COLO668 (cell line): ENCODE measurements at regions not wholly inside any gene's neighbourhood (a gene's known extent, or its start where the extent isn't known, plus 50 kb on each side); places are given as distances from the start of the nearest gene placed in this dataset.
"Not testable (repeated sequence)": the region's sequence is repeated elsewhere in the genome, so short reads cannot be mapped to it uniquely, and the experiment has no call there.

Experiments
- DNase-seq: peaks from one replicate; lab custom pipeline; 2025; ENCODE audit not compliant: unreplicated experiment; lab: John Stamatoyannopoulos, UW

GRCh38 chr6:82507112-82507511 is 143.5 kb downstream of the TPBG start:
- no peak for DNase-seq

GRCh38 chr6:82511546-82511945 is 147.9 kb downstream of the TPBG start:
- DNase-seq, result no peak

- DNase-seq, result not testable (repeated sequence)
These were observed 154.3 kb downstream of the TPBG start for GRCh38 chr6:82517896-82518295.

- no peak for DNase-seq
These were observed 157.8 kb downstream of the TPBG start for GRCh38 chr6:82521369-82521768.

- DNase-seq, result no peak
These were observed 158.2 kb downstream of the TPBG start for GRCh38 chr6:82521861-82522260.

- no peak for DNase-seq
These were observed 160.4 kb downstream of the TPBG start for GRCh38 chr6:82524031-82524430.

- DNase-seq, result peak; percentile 16
These were observed 162.3 kb downstream of the TPBG start for GRCh38 chr6:82525775-82526495.

GRCh38 chr6:82529960-82530460 is 166.4 kb downstream of the TPBG start:
- DNase-seq, result not testable (repeated sequence)

GRCh38 chr6:82534876-82535275 is 171.3 kb downstream of the TPBG start:
- DNase-seq, result no peak

GRCh38 chr6:82549480-82549879 is 185.9 kb downstream of the TPBG start:
- DNase-seq, result not testable (repeated sequence)

GRCh38 chr6:82551311-82551710 is 187.7 kb downstream of the TPBG start:
- DNase-seq, result not testable (repeated sequence)

GRCh38 chr6:82551831-82552230 is 188.2 kb downstream of the TPBG start:
- no peak for DNase-seq

GRCh38 chr6:82553863-82554531 is 190.4 kb downstream of the TPBG start:
- no peak for DNase-seq

GRCh38 chr6:82554666-82555065 is 191.0 kb downstream of the TPBG start:
- DNase-seq, result no peak

- DNase-seq, result no peak
These were observed 192.2 kb downstream of the TPBG start for GRCh38 chr6:82555801-82556200.

- not testable (repeated sequence) for DNase-seq
These were observed 194.9 kb downstream of the TPBG start for GRCh38 chr6:82558531-82558930.

- no peak for DNase-seq
These were observed 204.0 kb downstream of the TPBG start for GRCh38 chr6:82567621-82568020.

- DNase-seq, result peak; percentile 19
These were observed 204.8 kb downstream of the TPBG start for GRCh38 chr6:82568290-82568993.

GRCh38 chr6:82569022-82569421 is 205.4 kb downstream of the TPBG start:
- no peak for DNase-seq

GRCh38 chr6:82570083-82570482 is 206.5 kb downstream of the TPBG start:
- DNase-seq, result peak; percentile 57

GRCh38 chr6:82571455-82571854 is 207.8 kb downstream of the TPBG start:
- DNase-seq, result no peak
